Neural cell (in vitro differentiated cells): ENCODE measurements at regions not wholly inside any gene's neighbourhood (a gene's known extent, or its start where the extent isn't known, plus 50 kb on each side); places are given as distances from the start of the nearest gene placed in this dataset.

Experiments used
- H2AFZ ChIP-seq: fragments of 200-600, 300-800 bp; sonication (generic), shearing (Covaris generic); 2 replicates; pipeline ENCODE4 v1.6.0; 2014; ENCODE audit warnings: low read depth, mild to moderate bottlenecking, antibody characterized with exemption, low read length, moderate library complexity
- H3F3A ChIP-seq: fragments of 200-600 bp; shearing (Covaris generic); 2 replicates; pipeline ENCODE4 v1.6.1; 2016; ENCODE audit warnings: mild to moderate bottlenecking, moderate library complexity, mixed read lengths, antibody characterized with exemption, low read length; ENCODE audit not compliant: insufficient read depth, poor library complexity, severe bottlenecking
- H3K27ac ChIP-seq: fragments of 200-600, 300-800 bp; sonication (generic), shearing (Covaris generic); 2 replicates; pipeline ENCODE4 v1.5.1; 2014; ENCODE audit warnings: mild to moderate bottlenecking, low read length, moderate library complexity
- H3K27me3 ChIP-seq: fragments of 300-800, 200-600 bp; sonication (generic), shearing (Covaris generic); 2 replicates; pipeline ENCODE4 v1.6.0; 2014; ENCODE audit warnings: mild to moderate bottlenecking, low read depth, low read length, moderate library complexity; ENCODE audit not compliant: insufficient read depth
- H3K36me3 ChIP-seq: fragments of 300-800, 200-600 bp; sonication (generic), shearing (Covaris generic); 2 replicates; pipeline ENCODE4 v1.5.1; 2014; ENCODE audit warnings: mild to moderate bottlenecking, antibody characterized with exemption, low read length, moderate library complexity; ENCODE audit not compliant: insufficient read depth
- H3K4me2 ChIP-seq: fragments of 300-800, 200-600 bp; sonication (generic), shearing (Covaris generic); 2 replicates; pipeline ENCODE4 v1.6.0; 2014; ENCODE audit warnings: mild to moderate bottlenecking, low read length
- H3K4me3 ChIP-seq: fragments of 300-800, 200-600 bp; sonication (generic), shearing (Covaris generic); 2 replicates; pipeline ENCODE4 v1.5.1; 2014; ENCODE audit warnings: mild to moderate bottlenecking, low read length, moderate library complexity
- H3K79me2 ChIP-seq: fragments of 200-600 bp; shearing (Covaris generic); replicated peaks from 2 replicates; pipeline ENCODE4 v1.6.0; 2014; ENCODE audit warnings: mild to moderate bottlenecking, low read length, moderate library complexity; ENCODE audit not compliant: insufficient read depth
- H3K9ac ChIP-seq: fragments of 300-800, 200-600 bp; sonication (generic), shearing (Covaris generic); 2 replicates; pipeline ENCODE4 v1.6.1; 2016; ENCODE audit warnings: mild to moderate bottlenecking, low read length, mixed read lengths
- H3K9me2 ChIP-seq: fragments of 200-600 bp; shearing (Covaris generic); 2 replicates; pipeline ENCODE4 v1.6.1; 2016; ENCODE audit warnings: mild to moderate bottlenecking, low read length, mixed read lengths; ENCODE audit not compliant: insufficient read depth
- H3K9me3 ChIP-seq: fragments of 200-600, 300-800 bp; sonication (generic), shearing (Covaris generic); 2 replicates; pipeline ENCODE4 v1.6.1; 2016; ENCODE audit warnings: mild to moderate bottlenecking, mixed run types, low read length, moderate library complexity, mixed read lengths
- H4K20me1 ChIP-seq: fragments of 200-600 bp; shearing (Covaris generic); 2 replicates; pipeline ENCODE4 v1.6.1; 2016; ENCODE audit warnings: mild to moderate bottlenecking, mixed run types; ENCODE audit not compliant: insufficient read depth
- EP300 ChIP-seq: fragments of 450-650 bp; conservative IDR thresholded peaks from 2 replicates; pipeline ENCODE4 v1.6.1; 2014; ENCODE audit warnings: antibody characterized with exemption, mild to moderate bottlenecking, moderate library complexity; ENCODE audit not compliant: poor library complexity, severe bottlenecking
- EZH2 ChIP-seq: fragments of 200-600, 300-800 bp; shearing (Covaris generic), sonication (generic); IDR thresholded peaks from 2 replicates; pipeline ENCODE4 v1.6.1; 2014; ENCODE audit warnings: antibody characterized with exemption, low read length, borderline replicate concordance, mild to moderate bottlenecking; ENCODE audit not compliant: insufficient read depth, poor library complexity, severe bottlenecking
- MXI1 ChIP-seq: fragments of 450-650 bp; conservative IDR thresholded peaks from 2 replicates; pipeline ENCODE4 v1.6.1; 2014; ENCODE audit warnings: antibody characterized with exemption, mild to moderate bottlenecking; ENCODE audit not compliant: poor library complexity, severe bottlenecking
- POLR2AphosphoS5 ChIP-seq: IDR thresholded peaks from 2 replicates; pipeline ENCODE4 v1.6.1; 2012
- RAD21 ChIP-seq: fragments of 450-650 bp; conservative IDR thresholded peaks from 2 replicates; pipeline ENCODE4 v1.6.1; 2014; ENCODE audit warnings: antibody characterized with exemption, mild to moderate bottlenecking, moderate library complexity
- SMC3 ChIP-seq: fragments of 450-650 bp; conservative IDR thresholded peaks from 2 replicates; pipeline ENCODE4 v1.6.1; 2014; ENCODE audit warnings: antibody characterized with exemption, mild to moderate bottlenecking, moderate library complexity; ENCODE audit not compliant: poor library complexity
- TAF1 ChIP-seq: IDR thresholded peaks from 2 replicates; pipeline ENCODE4 v1.6.1; 2012; ENCODE audit warnings: low read depth
- TF ChIP-seq, protein P1 (sequence below): IDR thresholded peaks from 2 replicates; pipeline ENCODE4 v1.6.1; 2012; ENCODE audit warnings: borderline replicate concordance
- TF ChIP-seq, protein P2 (sequence below): fragments of 450-650 bp; IDR thresholded peaks from 2 replicates; pipeline ENCODE4 v1.5.1; 2014; ENCODE audit warnings: antibody characterized with exemption, mild to moderate bottlenecking, moderate library complexity; ENCODE audit not compliant: poor library complexity, severe bottlenecking

DNA sequence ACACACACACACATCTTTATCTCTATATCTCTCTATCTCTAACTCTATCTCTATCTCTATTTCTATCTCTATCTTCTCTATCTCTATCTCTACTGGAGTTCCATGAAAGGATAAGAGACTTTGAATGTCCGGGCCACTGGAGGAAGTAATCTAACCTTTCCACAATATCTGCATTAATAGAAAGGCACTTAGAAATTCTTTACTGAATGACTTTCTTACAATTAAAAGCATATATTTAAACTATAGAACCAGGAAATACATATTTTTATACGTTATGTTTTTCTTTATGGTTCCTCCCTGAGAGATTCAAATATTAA is 234.9 kb downstream of the TRIB2 start:
- Histone ChIP-seq H3K79me2 (no peaks in the 10 kb centered on the region), H3K9me3 (no peaks in the 10 kb centered on the region), H3K36me3 (no peaks in the 10 kb centered on the region), H3F3A (no peaks in the 10 kb centered on the region), H3K4me2 (no peak overlapping the region), H2AFZ (no peak overlapping the region), H3K27ac (no peak overlapping the region), H3K4me3 (no peak overlapping the region), H4K20me1 (no peaks in the 10 kb centered on the region), H3K9me2 (no peaks in the 10 kb centered on the region), H3K9ac (no peak overlapping the region), H3K27me3 (no peaks in the 10 kb centered on the region)
- no peak for TF ChIP-seq EP300
- TF ChIP-seq, protein P1, sequence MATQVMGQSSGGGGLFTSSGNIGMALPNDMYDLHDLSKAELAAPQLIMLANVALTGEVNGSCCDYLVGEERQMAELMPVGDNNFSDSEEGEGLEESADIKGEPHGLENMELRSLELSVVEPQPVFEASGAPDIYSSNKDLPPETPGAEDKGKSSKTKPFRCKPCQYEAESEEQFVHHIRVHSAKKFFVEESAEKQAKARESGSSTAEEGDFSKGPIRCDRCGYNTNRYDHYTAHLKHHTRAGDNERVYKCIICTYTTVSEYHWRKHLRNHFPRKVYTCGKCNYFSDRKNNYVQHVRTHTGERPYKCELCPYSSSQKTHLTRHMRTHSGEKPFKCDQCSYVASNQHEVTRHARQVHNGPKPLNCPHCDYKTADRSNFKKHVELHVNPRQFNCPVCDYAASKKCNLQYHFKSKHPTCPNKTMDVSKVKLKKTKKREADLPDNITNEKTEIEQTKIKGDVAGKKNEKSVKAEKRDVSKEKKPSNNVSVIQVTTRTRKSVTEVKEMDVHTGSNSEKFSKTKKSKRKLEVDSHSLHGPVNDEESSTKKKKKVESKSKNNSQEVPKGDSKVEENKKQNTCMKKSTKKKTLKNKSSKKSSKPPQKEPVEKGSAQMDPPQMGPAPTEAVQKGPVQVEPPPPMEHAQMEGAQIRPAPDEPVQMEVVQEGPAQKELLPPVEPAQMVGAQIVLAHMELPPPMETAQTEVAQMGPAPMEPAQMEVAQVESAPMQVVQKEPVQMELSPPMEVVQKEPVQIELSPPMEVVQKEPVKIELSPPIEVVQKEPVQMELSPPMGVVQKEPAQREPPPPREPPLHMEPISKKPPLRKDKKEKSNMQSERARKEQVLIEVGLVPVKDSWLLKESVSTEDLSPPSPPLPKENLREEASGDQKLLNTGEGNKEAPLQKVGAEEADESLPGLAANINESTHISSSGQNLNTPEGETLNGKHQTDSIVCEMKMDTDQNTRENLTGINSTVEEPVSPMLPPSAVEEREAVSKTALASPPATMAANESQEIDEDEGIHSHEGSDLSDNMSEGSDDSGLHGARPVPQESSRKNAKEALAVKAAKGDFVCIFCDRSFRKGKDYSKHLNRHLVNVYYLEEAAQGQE, result no peak
- TF ChIP-seq POLR2AphosphoS5, result no peak
- no peak for TF ChIP-seq SMC3
- no peak for TF ChIP-seq RAD21
- no peak for TF ChIP-seq MXI1
- no peak for TF ChIP-seq EZH2
- TF ChIP-seq TAF1, result no peak
- TF ChIP-seq, protein P2, sequence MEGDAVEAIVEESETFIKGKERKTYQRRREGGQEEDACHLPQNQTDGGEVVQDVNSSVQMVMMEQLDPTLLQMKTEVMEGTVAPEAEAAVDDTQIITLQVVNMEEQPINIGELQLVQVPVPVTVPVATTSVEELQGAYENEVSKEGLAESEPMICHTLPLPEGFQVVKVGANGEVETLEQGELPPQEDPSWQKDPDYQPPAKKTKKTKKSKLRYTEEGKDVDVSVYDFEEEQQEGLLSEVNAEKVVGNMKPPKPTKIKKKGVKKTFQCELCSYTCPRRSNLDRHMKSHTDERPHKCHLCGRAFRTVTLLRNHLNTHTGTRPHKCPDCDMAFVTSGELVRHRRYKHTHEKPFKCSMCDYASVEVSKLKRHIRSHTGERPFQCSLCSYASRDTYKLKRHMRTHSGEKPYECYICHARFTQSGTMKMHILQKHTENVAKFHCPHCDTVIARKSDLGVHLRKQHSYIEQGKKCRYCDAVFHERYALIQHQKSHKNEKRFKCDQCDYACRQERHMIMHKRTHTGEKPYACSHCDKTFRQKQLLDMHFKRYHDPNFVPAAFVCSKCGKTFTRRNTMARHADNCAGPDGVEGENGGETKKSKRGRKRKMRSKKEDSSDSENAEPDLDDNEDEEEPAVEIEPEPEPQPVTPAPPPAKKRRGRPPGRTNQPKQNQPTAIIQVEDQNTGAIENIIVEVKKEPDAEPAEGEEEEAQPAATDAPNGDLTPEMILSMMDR, result no peak

DNA sequence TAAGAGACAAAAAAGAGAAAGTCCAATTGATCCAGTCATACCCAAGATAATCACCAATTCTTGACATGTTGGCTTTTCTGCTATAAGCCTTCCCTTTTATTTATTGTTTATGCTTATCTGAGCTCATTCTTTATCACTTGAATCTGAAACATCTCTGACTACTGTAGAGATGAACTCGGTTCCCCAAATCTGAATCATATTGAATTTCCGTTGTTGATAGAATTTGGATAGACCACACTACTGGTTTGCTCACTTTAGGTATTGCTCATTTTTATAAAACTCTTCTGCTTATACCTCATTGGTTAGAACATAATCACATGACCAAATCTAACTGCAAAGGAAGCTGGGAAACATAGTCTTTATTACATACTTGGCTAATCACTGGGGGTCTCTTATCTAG is 236.9 kb downstream of the TRIB2 start:
- H3K27me3 ChIP-seq, result no peaks in the 10 kb centered on the region
- H3K36me3 ChIP-seq, result no peaks in the 10 kb centered on the region
- TF ChIP-seq RAD21 (no peak), SMC3 (no peak), POLR2AphosphoS5 (no peak), TAF1 (no peak), MXI1 (no peak)
- TF ChIP-seq, protein P1, result no peak
- TF ChIP-seq, protein P2, result no peak
- H3K27ac ChIP-seq, result no peak overlapping the region
- H3F3A ChIP-seq, result no peaks in the 10 kb centered on the region
- H2AFZ ChIP-seq, result no peak overlapping the region
- no peaks in the 10 kb centered on the region for H4K20me1 ChIP-seq
- H3K9me2 ChIP-seq, result no peaks in the 10 kb centered on the region
- no peak overlapping the region for H3K9ac ChIP-seq
- H3K4me3 ChIP-seq, result no peak overlapping the region
- no peaks in the 10 kb centered on the region for H3K79me2 ChIP-seq
- no peaks in the 10 kb centered on the region for H3K9me3 ChIP-seq
- no peak overlapping the region for H3K4me2 ChIP-seq
